Mucosa of rectum (tissue), 2 donors: ENCODE measurements at regions not wholly inside any gene's neighbourhood (a gene's known extent, or its start where the extent isn't known, plus 50 kb on each side); places are given as distances from the start of the nearest gene placed in this dataset.

Experiments
- H3K27ac ChIP-seq, 2 donors: one replicate each; pipeline ENCODE4 v1.7.0; 2013; ENCODE audit warnings: inconsistent platforms in 2 of 2, low read depth in 2 of 2, low read length in 2 of 2
- H3K27me3 ChIP-seq, 2 donors: one replicate each; pipeline ENCODE4 v1.7.0; 2013; ENCODE audit warnings: low read length in 2 of 2; ENCODE audit not compliant: control insufficient read depth in 2 of 2, insufficient read depth in 2 of 2
- H3K36me3 ChIP-seq, 2 donors: one replicate each; pipeline ENCODE4 v1.7.0; 2013; ENCODE audit warnings: low read length in 2 of 2; ENCODE audit not compliant: control insufficient read depth in 2 of 2, insufficient read depth in 2 of 2
- H3K4me1 ChIP-seq, 2 donors: one replicate each; pipeline ENCODE4 v1.7.0; 2013; ENCODE audit warnings: low read length in 2 of 2, mild to moderate bottlenecking in 1 of 2; ENCODE audit not compliant: control insufficient read depth in 2 of 2, insufficient read depth in 2 of 2
- H3K4me3 ChIP-seq, 2 donors: one replicate each; pipeline ENCODE4 v1.7.0; 2013; ENCODE audit warnings: low read length in 2 of 2
- H3K9ac ChIP-seq, 2 donors: one replicate each; pipeline ENCODE4 v1.7.0; 2013; ENCODE audit warnings: low read length in 2 of 2, low read depth in 1 of 2, mild to moderate bottlenecking in 1 of 2
- H3K9me3 ChIP-seq, 2 donors: one replicate each; pipeline ENCODE4 v1.7.0; 2013; ENCODE audit warnings: low read length in 2 of 2; ENCODE audit not compliant: control insufficient read depth in 2 of 2
- donor health status: healthy.
- donor health status: Normal muscosa, but diverticular disease.

DNA sequence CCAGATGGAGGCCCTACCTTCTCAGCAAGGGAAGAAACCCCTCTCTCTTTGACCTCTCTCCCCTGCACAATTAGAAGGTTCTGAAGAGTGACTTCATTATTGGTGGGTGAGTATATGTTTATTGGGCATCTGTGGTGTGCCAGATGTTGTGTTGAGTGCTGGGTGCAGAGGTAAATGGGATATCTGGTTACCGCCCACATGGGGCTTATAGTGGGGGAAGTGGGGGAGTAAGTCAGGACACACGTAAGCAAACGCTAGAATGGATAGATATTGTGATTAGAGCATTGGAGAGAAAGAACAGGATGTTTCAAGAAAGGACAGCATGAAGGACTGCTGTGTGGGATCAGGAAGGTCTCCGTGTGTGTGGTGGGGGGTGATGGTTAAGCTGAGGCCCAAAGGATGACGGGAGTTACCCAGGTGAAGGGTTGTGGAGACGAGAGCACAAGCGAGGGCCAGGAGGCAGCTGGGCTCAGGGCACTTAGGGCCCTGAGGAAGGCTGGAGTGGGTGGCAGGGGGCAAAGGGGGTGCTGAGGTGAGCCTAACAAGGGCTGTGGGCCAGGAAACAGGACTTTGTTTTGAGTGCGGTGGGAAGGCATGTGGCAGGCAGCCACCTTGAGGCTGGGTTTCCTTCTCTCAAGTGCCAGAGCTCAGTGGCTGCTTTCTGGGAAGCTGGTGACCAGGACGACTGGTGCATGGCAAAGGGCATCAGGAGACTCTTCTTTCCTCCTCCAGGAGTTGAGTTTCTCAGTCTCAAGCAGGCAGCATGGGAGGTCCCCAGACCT lies 299.9 kb downstream of the RPS24 start:
- Histone ChIP-seq H3K36me3 (no peaks in the 10 kb centered on the region), H3K9ac (no peak overlapping the region), H3K27me3 (no peaks in the 10 kb centered on the region), H3K9me3 (no peaks in the 10 kb centered on the region), H3K27ac (no peak overlapping the region), H3K4me1 (peaks cover 0 to 3% of the 10 kb centered on the region in 2 donors), H3K4me3 (no peak overlapping the region)

DNA sequence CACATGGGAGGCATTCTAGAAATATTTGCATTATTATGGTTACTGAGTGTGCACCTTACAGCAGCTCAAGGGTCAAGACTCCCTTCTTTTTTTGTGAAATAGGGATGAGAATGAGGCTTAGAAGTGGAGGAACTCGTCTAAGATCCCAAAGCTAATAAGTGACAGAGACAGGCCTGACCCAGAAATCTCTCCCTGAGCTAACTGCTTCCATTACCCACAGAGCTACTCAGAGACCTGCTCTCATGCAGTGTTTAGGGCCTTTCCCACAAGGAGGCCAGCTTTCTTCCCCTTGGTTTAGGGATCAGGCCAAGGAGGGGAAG lies 301.7 kb downstream of the RPS24 start:
- Histone ChIP-seq H3K27ac (no peak overlapping the region), H3K9me3 (no peaks in the 10 kb centered on the region), H3K4me3 (no peak overlapping the region)

DNA sequence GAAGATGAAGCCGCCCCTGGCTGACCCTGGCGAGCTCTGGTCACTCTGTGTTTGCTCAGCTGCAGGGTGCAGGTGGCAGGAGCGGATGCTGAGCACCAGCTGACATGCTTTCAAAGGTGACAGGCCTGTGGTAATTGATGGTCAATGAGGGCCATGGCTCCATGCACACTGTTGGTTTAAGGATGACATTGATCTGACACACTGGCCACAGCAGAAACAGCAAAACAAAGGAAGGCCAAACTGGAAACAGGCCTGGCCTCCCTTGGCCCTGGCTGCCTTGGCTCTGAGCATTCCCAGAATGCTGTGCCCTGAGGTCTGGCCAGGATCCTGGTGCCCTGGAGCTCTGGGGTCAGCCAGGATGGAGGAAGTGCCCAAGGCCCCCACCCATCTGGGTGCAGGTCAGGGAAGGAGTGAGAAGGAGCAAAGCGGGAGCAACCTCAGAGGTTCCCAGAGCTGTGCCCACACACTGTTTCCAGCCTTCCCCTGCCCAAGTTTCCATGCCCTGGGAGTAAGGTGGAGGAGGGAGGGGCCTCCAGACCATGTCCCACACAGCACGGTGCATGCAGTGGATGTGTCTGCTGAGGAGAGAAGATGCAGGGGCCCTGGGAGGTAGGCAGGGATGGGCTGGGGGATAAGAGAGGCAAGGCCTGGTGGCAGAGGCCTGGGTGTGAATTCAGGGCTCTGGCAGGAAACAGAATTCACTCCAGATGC lies 302.2 kb downstream of the RPS24 start:
- H3K27me3 ChIP-seq: no peaks in the 10 kb centered on the region
- H3K27ac ChIP-seq: no peak overlapping the region
- H3K9me3 ChIP-seq: no peaks in the 10 kb centered on the region
- peaks cover 0 to 3% of the 10 kb centered on the region in 2 donors for H3K4me1 ChIP-seq
- H3K4me3 ChIP-seq: no peak overlapping the region
- H3K36me3 ChIP-seq: no peaks in the 10 kb centered on the region
- H3K9ac ChIP-seq: no peak overlapping the region

More for the DNA sequence above, 301.7 kb downstream of the RPS24 start:
- Histone ChIP-seq H3K27me3 (no peaks in the 10 kb centered on the region), H3K9ac (no peak overlapping the region), H3K4me1 (peaks cover 0 to 3% of the 10 kb centered on the region in 2 donors), H3K36me3 (no peaks in the 10 kb centered on the region)

DNA sequence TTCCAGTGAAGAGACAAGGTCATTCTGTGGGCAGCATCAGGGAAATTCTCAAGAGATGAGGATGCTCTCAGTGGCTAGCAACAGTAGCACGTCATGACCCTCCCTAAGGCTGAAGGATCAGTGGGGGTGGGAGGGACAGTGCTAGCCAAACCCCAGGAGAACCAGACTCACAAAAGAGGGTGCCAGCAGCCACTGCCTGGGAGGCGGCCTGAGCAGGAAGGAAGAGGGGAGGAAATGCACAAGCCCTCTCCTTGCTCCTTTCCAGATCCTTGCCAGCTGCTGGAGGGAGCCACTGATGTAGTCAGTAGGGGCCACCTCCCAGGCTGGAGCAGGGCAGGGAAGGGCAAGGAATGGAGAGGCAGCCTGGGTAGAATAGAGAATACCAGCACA lies 302.7 kb downstream of the RPS24 start:
- Histone ChIP-seq H3K9ac (no peak overlapping the region), H3K36me3 (no peaks in the 10 kb centered on the region), H3K4me1 (no peaks in the 10 kb centered on the region), H3K4me3 (no peak overlapping the region), H3K27ac (no peak overlapping the region), H3K27me3 (no peaks in the 10 kb centered on the region), H3K9me3 (no peaks in the 10 kb centered on the region)

DNA sequence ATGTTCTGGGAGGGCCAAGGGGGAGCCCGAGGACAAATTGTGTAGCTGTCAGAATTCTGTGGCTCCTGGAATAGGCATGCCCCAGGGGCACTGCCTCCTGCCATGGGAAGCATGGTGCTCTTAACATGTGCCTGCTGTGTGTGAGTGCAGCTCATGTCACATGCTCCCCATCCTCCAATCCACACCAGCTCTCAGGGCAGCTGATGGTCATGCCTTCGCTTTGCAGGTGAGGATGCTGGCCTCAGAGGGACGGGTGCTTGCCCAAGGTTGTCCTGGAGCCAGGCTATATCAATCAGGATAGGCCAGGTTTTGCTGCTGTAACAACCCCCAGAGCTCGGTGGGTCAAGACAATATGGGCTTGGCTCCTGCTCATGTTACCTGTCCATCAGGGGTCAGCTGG lies 303.4 kb downstream of the RPS24 start:
- no peak overlapping the region for H3K4me3 ChIP-seq
- no peak overlapping the region for H3K27ac ChIP-seq
- no peaks in the 10 kb centered on the region for H3K4me1 ChIP-seq
- no peak overlapping the region for H3K9ac ChIP-seq
- H3K27me3 ChIP-seq: no peaks in the 10 kb centered on the region
- no peaks in the 10 kb centered on the region for H3K9me3 ChIP-seq
- no peaks in the 10 kb centered on the region for H3K36me3 ChIP-seq

DNA sequence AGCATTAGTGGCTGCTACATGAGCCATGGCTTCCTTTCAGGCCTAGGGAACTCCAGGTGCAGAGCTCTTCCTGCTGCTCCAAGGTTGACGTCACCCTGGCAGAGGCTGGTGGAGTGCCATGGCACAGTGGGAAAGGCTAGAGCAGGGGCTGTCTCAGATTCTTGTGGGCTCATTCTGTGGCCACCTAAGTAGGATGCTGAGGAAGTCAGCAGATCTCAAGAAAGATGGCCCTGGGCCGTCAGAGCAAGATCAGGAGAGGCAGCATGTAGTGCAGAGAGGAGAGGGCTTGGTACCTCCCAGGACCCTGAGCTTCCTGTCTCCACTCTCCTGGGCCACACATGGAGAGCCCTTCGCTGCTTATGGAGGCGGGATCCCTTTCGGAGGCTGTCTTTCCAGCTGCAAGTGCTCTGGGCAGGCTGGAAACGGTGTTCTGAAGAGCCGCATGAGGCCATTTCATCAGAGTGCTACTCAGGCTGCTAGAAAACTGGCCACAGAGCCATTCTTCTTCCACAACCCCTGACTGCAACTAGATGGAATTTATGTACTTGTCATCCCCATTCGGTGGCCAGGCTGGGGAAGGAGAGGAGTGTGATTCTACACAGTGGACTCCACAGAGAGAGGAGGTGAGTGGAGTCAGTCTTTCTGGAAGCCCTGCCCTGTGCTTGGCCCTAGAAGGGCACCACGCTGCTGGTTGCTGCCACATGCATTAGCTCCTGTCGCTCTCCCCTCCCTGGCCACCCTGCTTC lies 304.2 kb downstream of the RPS24 start:
- Histone ChIP-seq H3K9me3 (no peaks in the 10 kb centered on the region), H3K27me3 (no peaks in the 10 kb centered on the region), H3K36me3 (no peaks in the 10 kb centered on the region), H3K27ac (no peak overlapping the region), H3K4me1 (no peaks in the 10 kb centered on the region), H3K4me3 (no peak overlapping the region), H3K9ac (no peak overlapping the region)

DNA sequence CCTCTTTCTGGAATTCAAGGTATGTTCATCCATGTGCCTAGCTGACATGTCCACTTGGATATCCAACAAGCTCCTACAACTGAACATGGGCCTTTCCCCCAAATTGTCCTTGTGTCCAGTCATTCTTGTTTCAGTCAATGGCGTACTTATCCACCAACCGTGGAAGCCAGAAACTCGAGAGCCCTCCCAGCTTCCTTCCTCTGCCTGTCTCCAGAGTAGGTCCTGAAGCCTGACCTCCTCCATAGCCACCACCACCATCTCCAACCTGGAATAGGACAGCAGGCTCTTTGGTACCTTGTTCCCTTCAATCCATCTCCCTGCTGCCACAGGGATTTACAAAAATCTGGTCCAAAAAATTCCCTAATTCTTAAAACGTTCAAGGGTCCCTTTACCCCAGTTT lies 305.1 kb downstream of the RPS24 start:
- Histone ChIP-seq H3K4me3 (no peak overlapping the region), H3K4me1 (no peaks in the 10 kb centered on the region)

DNA sequence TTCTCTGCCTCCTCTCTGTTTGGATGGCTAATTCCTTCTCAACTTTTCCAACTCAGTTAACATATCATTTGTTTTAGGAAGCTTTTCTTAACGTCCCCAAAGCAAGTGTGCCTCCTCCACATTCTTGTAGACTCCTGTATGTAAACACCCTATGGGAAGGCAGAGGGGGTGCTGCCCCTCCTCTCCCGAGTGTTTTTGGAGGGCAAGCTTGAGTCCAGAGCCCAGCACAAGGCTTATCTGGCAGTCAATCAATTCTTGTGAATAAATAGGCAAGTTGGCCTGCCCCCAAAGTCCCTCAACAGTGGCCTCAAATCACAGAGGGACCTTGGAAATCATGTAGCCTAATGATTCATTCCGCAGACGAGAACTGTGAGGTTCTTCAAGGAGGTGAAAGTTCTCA lies 305.6 kb downstream of the RPS24 start:
- no peaks in the 10 kb centered on the region for H3K36me3 ChIP-seq
- H3K27me3 ChIP-seq: no peaks in the 10 kb centered on the region
- H3K27ac ChIP-seq: no peak overlapping the region
- no peaks in the 10 kb centered on the region for H3K4me1 ChIP-seq
- no peak overlapping the region for H3K4me3 ChIP-seq
- H3K9me3 ChIP-seq: no peaks in the 10 kb centered on the region
- no peak overlapping the region for H3K9ac ChIP-seq

More for the DNA sequence above, 305.1 kb downstream of the RPS24 start:
- Histone ChIP-seq H3K27ac (no peak overlapping the region), H3K9ac (no peak overlapping the region), H3K27me3 (no peaks in the 10 kb centered on the region), H3K36me3 (no peaks in the 10 kb centered on the region), H3K9me3 (no peaks in the 10 kb centered on the region)

DNA sequence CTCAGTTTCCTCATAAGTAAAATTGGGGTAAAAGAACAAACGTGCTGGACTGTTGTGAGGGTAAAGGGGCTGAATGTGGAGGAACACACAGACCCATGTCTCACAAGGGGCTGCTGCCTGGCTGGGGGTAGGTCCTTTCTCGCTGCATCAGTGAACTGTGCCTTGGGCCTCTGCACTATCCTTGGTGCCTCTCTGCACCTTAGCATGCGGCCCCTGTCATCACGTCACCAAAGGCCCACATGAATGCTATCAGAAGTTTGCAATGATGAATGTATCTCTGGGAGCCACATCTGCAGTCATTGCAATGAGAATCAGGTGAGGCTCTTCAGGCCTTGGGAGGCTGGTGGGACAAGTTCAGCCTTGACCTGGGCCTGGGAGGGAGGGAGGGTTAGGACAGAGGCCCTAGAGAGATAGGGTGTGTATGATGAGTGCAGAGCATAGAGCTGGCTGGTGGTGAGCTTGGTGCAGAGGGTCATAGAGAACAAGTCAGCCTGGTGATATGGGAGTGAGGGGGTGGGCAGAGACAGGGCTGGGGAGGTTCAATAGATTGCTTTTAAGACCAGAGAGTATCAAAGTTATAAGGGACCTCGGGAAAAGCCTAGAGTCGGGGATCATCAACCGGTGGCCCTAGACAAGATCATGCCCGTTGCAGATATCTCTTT lies 308.4 kb downstream of the RPS24 start:
- Histone ChIP-seq H3K9me3 (no peaks in the 10 kb centered on the region), H3K4me1 (no peaks in the 10 kb centered on the region), H3K27me3 (no peaks in the 10 kb centered on the region), H3K36me3 (no peaks in the 10 kb centered on the region), H3K27ac (no peak overlapping the region), H3K9ac (no peak overlapping the region), H3K4me3 (no peak overlapping the region)
